ENCODE measurements at regions not wholly inside any gene's neighbourhood (a gene's known extent, or its start where the extent isn't known, plus 50 kb on each side); places are given as distances from the start of the nearest gene placed in this dataset.

DNA sequence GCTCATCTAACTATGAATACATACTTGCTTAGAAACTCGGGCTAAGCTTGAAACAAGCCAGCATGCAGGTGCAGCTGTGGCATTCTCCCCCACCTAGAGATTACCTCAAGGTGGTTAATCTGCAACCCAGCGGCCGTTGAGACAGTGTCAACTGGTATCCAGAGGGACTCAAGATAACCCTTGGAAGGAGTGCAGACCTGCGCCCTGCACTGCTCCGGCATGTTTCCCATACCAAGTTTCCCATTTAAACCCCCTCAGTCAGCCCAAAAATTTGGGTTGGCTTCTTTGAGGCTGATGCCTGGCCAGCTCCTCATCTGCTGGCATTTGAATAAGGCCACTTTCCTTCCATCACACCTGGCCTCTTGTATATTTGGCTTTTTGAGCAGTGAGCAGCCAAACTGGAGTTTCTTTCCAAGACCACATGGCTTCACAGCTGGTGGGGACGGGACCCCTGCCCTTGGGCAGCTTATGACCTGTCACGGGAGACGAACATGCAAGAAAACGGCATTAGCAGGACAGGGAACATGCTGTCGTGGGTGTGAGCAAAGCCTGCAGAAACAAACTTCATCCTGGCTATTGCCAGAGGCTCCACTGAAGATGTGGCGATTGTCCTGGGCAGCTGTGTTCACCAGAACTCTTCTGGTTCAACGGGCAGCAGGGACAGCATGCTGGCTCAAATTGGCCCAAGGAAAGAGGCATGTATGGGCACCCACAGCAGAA is 98.2 kb downstream of the PLXNA1 start:
- Histone ChIP-seq H3K23ac (ENCODE audit: low read length) (no peak overlapping the region), H3K4me3 (ENCODE audit: low read depth, low read length) (no peak overlapping the region), H2BK12ac (ENCODE audit: low read length) (no peak overlapping the region), H2AFZ (ENCODE audit: insufficient read depth, low read length, poor library complexity) (no peak overlapping the region), H4K91ac (ENCODE audit: low read depth, low read length) (no peak overlapping the region), H3K9me3 (ENCODE audit: insufficient read depth, low read depth, low read length) (peaks cover 4% of the 10 kb centered on the region), H4K8ac (ENCODE audit: low read depth, low read length) (no peak overlapping the region), H3K4ac (ENCODE audit: low read depth, low read length) (no peak overlapping the region), H2BK120ac (ENCODE audit: insufficient read depth, low read length, poor library complexity) (no peak overlapping the region), H3K9ac (ENCODE audit: low read length) (no peak overlapping the region), H3K27me3 (ENCODE audit: insufficient read depth, low read length) (no peaks in the 10 kb centered on the region), H3K4me2 (ENCODE audit: low read length) (no peak overlapping the region), H2BK5ac (ENCODE audit: low read depth, low read length, poor library complexity) (no peak overlapping the region), H3K4me1 (ENCODE audit: control insufficient read depth in 1 of 2, insufficient read depth in 2 of 2, low read length in 2 of 2) (no peaks in the 10 kb centered on the region), H3K27ac (ENCODE audit: low read depth, low read length) (no peak overlapping the region), H3K14ac (ENCODE audit: low read length) (no peak overlapping the region), H3K18ac (ENCODE audit: low read length) (no peak overlapping the region), H3K79me2 (ENCODE audit: control insufficient read depth, insufficient read depth, low read length, poor library complexity) (no peaks in the 10 kb centered on the region), H4K12ac (ENCODE audit: low read depth, low read length) (no peak overlapping the region), H2AK5ac (ENCODE audit: low read length) (no peak overlapping the region), H3K79me1 (ENCODE audit: low read length) (no peaks in the 10 kb centered on the region), H3K36me3 (ENCODE audit: control insufficient read depth in 1 of 2, insufficient read depth in 2 of 2, low read length in 2 of 2) (no peaks in the 10 kb centered on the region)
- DNase-seq: no peak
- WGBS (ENCODE audit: extremely low coverage, insufficient coverage, insufficient read length): no CpG with 5 or more reads among the region's 12 CpGs

DNA sequence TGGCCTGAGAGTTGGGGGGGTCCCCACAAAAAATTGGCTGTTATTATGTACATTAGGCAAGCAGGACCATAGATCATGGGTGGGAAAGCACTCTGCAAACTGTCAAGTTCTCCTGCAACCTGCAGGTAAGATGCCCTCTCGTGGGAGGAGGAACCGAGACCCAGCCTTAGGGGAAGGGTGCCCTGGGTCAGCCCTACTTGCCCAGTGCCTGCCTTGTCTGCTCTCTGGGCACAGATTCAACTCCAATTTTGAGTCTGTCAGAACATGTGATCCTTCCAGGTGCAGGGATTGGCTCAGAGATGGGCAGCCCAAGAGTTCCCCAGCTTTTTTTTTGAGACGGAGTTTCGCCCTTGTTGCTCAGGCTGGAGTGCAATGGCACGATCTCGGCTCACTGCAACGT is 99.2 kb downstream of the PLXNA1 start:
- Histone ChIP-seq H3K27me3 (ENCODE audit: insufficient read depth, low read length) (no peaks in the 10 kb centered on the region), H3K4ac (ENCODE audit: low read depth, low read length) (no peak overlapping the region), H3K23ac (ENCODE audit: low read length) (no peak overlapping the region), H3K36me3 (ENCODE audit: control insufficient read depth in 1 of 2, insufficient read depth in 2 of 2, low read length in 2 of 2) (no peaks in the 10 kb centered on the region), H3K4me3 (ENCODE audit: low read depth, low read length) (no peak overlapping the region), H3K79me2 (ENCODE audit: control insufficient read depth, insufficient read depth, low read length, poor library complexity) (no peaks in the 10 kb centered on the region), H2BK120ac (ENCODE audit: insufficient read depth, low read length, poor library complexity) (no peak overlapping the region), H3K79me1 (ENCODE audit: low read length) (no peaks in the 10 kb centered on the region), H3K4me2 (ENCODE audit: low read length) (no peak overlapping the region), H2AK5ac (ENCODE audit: low read length) (no peak overlapping the region), H4K8ac (ENCODE audit: low read depth, low read length) (no peak overlapping the region), H2BK12ac (ENCODE audit: low read length) (no peak overlapping the region), H3K4me1 (ENCODE audit: control insufficient read depth in 1 of 2, insufficient read depth in 2 of 2, low read length in 2 of 2) (no peaks in the 10 kb centered on the region), H3K14ac (ENCODE audit: low read length) (no peak overlapping the region), H4K12ac (ENCODE audit: low read depth, low read length) (no peak overlapping the region), H3K9me3 (ENCODE audit: insufficient read depth, low read depth, low read length) (peaks cover 4% of the 10 kb centered on the region), H3K27ac (ENCODE audit: low read depth, low read length) (no peak overlapping the region), H2AFZ (ENCODE audit: insufficient read depth, low read length, poor library complexity) (no peak overlapping the region), H2BK5ac (ENCODE audit: low read depth, low read length, poor library complexity) (no peak overlapping the region), H3K18ac (ENCODE audit: low read length) (no peak overlapping the region), H3K9ac (ENCODE audit: low read length) (no peak overlapping the region), H4K91ac (ENCODE audit: low read depth, low read length) (no peak overlapping the region)
- no CpG with 5 or more reads among the region's 7 CpGs for WGBS (ENCODE audit: extremely low coverage, insufficient coverage, insufficient read length)
- no peak for DNase-seq

DNA sequence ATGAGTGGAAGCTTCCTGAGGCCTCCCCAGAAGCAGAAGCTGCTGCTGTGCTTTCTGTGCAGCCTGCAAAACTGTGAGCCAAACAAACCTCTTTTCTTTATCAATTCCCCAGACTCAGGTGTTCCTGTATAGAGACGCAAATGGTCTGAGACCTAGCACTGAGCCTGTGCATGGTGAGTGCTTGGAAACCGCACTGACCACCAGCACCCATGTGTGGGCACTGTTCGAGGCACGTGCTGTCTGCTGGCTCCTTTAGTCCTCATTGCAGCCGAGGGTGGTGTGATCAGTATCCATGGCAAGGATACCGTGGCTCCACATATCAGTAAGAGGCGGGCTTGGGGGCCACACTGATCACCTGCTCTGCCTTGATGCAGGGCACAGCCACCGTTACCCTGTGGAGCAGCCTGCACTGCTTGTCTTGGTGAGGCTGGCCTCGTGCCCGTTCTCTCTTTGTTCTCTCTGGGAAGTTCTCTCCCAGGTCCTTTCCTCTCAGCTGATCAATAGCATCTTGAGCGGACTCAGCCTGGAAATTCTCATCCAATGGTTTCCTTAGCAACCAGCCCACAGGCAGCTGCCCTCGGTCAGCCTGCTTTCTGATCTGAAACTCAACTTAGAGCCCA is 101.0 kb downstream of the PLXNA1 start:
- no CpG with 5 or more reads among the region's 12 CpGs for WGBS (ENCODE audit: extremely low coverage, insufficient coverage, insufficient read length)
- no peak overlapping the region for H4K91ac ChIP-seq (ENCODE audit: low read depth, low read length)

DNA sequence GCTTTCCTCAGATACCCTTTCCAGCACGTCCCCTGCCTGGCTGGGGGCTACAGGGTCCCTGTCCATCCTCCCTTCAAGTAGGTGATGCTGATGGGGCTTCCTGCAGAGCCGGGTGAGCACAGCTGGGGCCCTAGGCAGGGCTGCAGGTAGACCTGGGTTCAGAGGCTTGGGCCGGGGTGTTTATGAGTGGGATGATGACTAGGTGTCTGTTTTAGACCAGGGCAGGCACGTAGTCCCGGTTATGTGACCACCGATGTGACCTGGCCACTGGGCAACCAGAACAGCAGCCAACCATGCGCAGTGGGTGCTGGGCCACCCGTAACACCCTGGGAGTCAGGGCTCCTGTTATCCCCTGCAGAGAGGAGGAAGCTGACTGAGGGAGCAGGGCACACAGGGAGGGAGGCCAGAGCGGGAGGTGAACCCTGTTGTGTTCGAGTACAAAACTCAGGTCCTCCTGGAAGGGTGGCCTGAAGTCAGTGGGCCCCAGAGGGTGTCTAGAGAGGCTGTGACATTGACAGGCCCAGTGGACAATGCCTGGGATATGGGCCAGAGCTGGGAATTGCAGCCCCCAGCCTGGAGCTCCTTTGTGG is 101.6 kb downstream of the PLXNA1 start:
- Histone ChIP-seq H3K79me2 (ENCODE audit: control insufficient read depth, insufficient read depth, low read length, poor library complexity) (no peaks in the 10 kb centered on the region), H4K8ac (ENCODE audit: low read depth, low read length) (no peak overlapping the region), H3K23ac (ENCODE audit: low read length) (no peak overlapping the region), H4K12ac (ENCODE audit: low read depth, low read length) (no peak overlapping the region), H3K27ac (ENCODE audit: low read depth, low read length) (no peak overlapping the region), H3K18ac (ENCODE audit: low read length) (no peak overlapping the region), H3K4me2 (ENCODE audit: low read length) (no peak overlapping the region), H3K9me3 (ENCODE audit: insufficient read depth, low read depth, low read length) (peaks cover 2% of the 10 kb centered on the region), H3K4me3 (ENCODE audit: low read depth, low read length) (no peak overlapping the region), H3K36me3 (ENCODE audit: control insufficient read depth in 1 of 2, insufficient read depth in 2 of 2, low read length in 2 of 2) (no peaks in the 10 kb centered on the region), H3K4ac (ENCODE audit: low read depth, low read length) (no peak overlapping the region), H3K4me1 (ENCODE audit: control insufficient read depth in 1 of 2, insufficient read depth in 2 of 2, low read length in 2 of 2) (peaks cover 5 to 6% of the 10 kb centered on the region in 2 experiments), H3K9ac (ENCODE audit: low read length) (no peak overlapping the region), H2BK12ac (ENCODE audit: low read length) (no peak overlapping the region), H3K14ac (ENCODE audit: low read length) (no peak overlapping the region), H4K91ac (ENCODE audit: low read depth, low read length) (no peak overlapping the region), H2AFZ (ENCODE audit: insufficient read depth, low read length, poor library complexity) (no peak overlapping the region), H2BK5ac (ENCODE audit: low read depth, low read length, poor library complexity) (no peak overlapping the region), H2BK120ac (ENCODE audit: insufficient read depth, low read length, poor library complexity) (no peak overlapping the region), H3K27me3 (ENCODE audit: insufficient read depth, low read length) (no peaks in the 10 kb centered on the region), H3K79me1 (ENCODE audit: low read length) (no peaks in the 10 kb centered on the region), H2AK5ac (ENCODE audit: low read length) (no peak overlapping the region)
- no CpG with 5 or more reads among the region's 10 CpGs for WGBS (ENCODE audit: extremely low coverage, insufficient coverage, insufficient read length)
- DNase-seq: no peak

More for the DNA sequence above, 101.0 kb downstream of the PLXNA1 start:
- no peak overlapping the region for H2AK5ac ChIP-seq (ENCODE audit: low read length)
- no peak overlapping the region for H3K14ac ChIP-seq (ENCODE audit: low read length)
- H4K12ac ChIP-seq (ENCODE audit: low read depth, low read length): no peak overlapping the region
- H3K4ac ChIP-seq (ENCODE audit: low read depth, low read length): no peak overlapping the region
- H3K79me1 ChIP-seq (ENCODE audit: low read length): no peaks in the 10 kb centered on the region
- no peak overlapping the region for H3K4me3 ChIP-seq (ENCODE audit: low read depth, low read length)
- H3K9ac ChIP-seq (ENCODE audit: low read length): no peak overlapping the region
- no peaks in the 10 kb centered on the region for H3K79me2 ChIP-seq (ENCODE audit: control insufficient read depth, insufficient read depth, low read length, poor library complexity)
- no peak overlapping the region for H2BK12ac ChIP-seq (ENCODE audit: low read length)
- H3K18ac ChIP-seq (ENCODE audit: low read length): no peak overlapping the region
- DNase-seq: no peak
- H3K36me3 ChIP-seq (ENCODE audit: control insufficient read depth in 1 of 2, insufficient read depth in 2 of 2, low read length in 2 of 2): no peaks in the 10 kb centered on the region
- no peak overlapping the region for H2BK120ac ChIP-seq (ENCODE audit: insufficient read depth, low read length, poor library complexity)
- H3K27ac ChIP-seq (ENCODE audit: low read depth, low read length): no peak overlapping the region
- H3K23ac ChIP-seq (ENCODE audit: low read length): no peak overlapping the region
- peaks cover under 1 to 3% of the 10 kb centered on the region in 2 experiments for H3K4me1 ChIP-seq (ENCODE audit: control insufficient read depth in 1 of 2, insufficient read depth in 2 of 2, low read length in 2 of 2)
- no peak overlapping the region for H4K8ac ChIP-seq (ENCODE audit: low read depth, low read length)
- no peak overlapping the region for H3K4me2 ChIP-seq (ENCODE audit: low read length)
- no peak overlapping the region for H2BK5ac ChIP-seq (ENCODE audit: low read depth, low read length, poor library complexity)
- peaks cover 2% of the 10 kb centered on the region for H3K9me3 ChIP-seq (ENCODE audit: insufficient read depth, low read depth, low read length)
- no peak overlapping the region for H2AFZ ChIP-seq (ENCODE audit: insufficient read depth, low read length, poor library complexity)
- H3K27me3 ChIP-seq (ENCODE audit: insufficient read depth, low read length): no peaks in the 10 kb centered on the region
